ENCODE measurements at regions not wholly inside any gene's neighbourhood (a gene's known extent, or its start where the extent isn't known, plus 50 kb on each side); places are given as distances from the start of the nearest gene placed in this dataset.

- no peak overlapping the region for H3K27ac ChIP-seq
- DNase-seq (no peak), ATAC-seq (no peak)
- no peaks in the 10 kb centered on the region for H3K27me3 ChIP-seq
- H3K9me3 ChIP-seq = no peaks in the 10 kb centered on the region
- no peak for TF ChIP-seq CTCF (IDR thresholded peaks at IDR 0.05)
- H3K4me3 ChIP-seq = no peak overlapping the region
- H3K4me1 ChIP-seq = no peaks in the 10 kb centered on the region
- H3K36me3 ChIP-seq = no peaks in the 10 kb centered on the region
- intact Hi-C loops (cut with DNase I) = no loop called here
Measured at GRCh38 chr3:40766396-40766795, 241.6 kb downstream of the ZNF621 start.

GRCh38 chr3:40768046-40768445 lies 243.3 kb downstream of the ZNF621 start:
- no peak for TF ChIP-seq CTCF (IDR thresholded peaks at IDR 0.05)
- no peak overlapping the region for H3K4me3 ChIP-seq
- no peaks in the 10 kb centered on the region for H3K36me3 ChIP-seq
- intact Hi-C loops (cut with DNase I) = no loop called here
- no peaks in the 10 kb centered on the region for H3K9me3 ChIP-seq
- no peak overlapping the region for H3K27ac ChIP-seq
- no peaks in the 10 kb centered on the region for H3K27me3 ChIP-seq
- no peaks in the 10 kb centered on the region for H3K4me1 ChIP-seq
- ATAC-seq (no peak), DNase-seq (no peak)

GRCh38 chr3:40768536-40768935 lies 243.8 kb downstream of the ZNF621 start:
- Histone ChIP-seq H3K27ac (no peak overlapping the region), H3K9me3 (no peaks in the 10 kb centered on the region), H3K27me3 (no peaks in the 10 kb centered on the region), H3K36me3 (no peaks in the 10 kb centered on the region), H3K4me3 (no peak overlapping the region), H3K4me1 (no peaks in the 10 kb centered on the region)
- DNase-seq (no peak), ATAC-seq (peak; percentile 27)
- TF ChIP-seq CTCF (IDR thresholded peaks at IDR 0.05) = no peak
- intact Hi-C loops (cut with DNase I) = no loop called here

GRCh38 chr3:40770061-40770460 lies 245.3 kb downstream of the ZNF621 start:
- peak; percentile 42 for ATAC-seq
- intact Hi-C loops (cut with DNase I) = no loop called here

GRCh38 chr3:40771112-40771511 lies 246.4 kb downstream of the ZNF621 start:
- no peaks in the 10 kb centered on the region for H3K36me3 ChIP-seq
- DNase-seq (no peak), ATAC-seq (no peak)
- no peak for TF ChIP-seq CTCF (IDR thresholded peaks at IDR 0.05)
- no peaks in the 10 kb centered on the region for H3K4me1 ChIP-seq
- no peak overlapping the region for H3K4me3 ChIP-seq
- H3K27ac ChIP-seq = no peak overlapping the region
- intact Hi-C loops (cut with DNase I) = no loop called here
- H3K27me3 ChIP-seq = no peaks in the 10 kb centered on the region
- H3K9me3 ChIP-seq = no peaks in the 10 kb centered on the region

More at GRCh38 chr3:40770061-40770460, 245.3 kb downstream of the ZNF621 start:
- Histone ChIP-seq H3K4me3 (no peak overlapping the region), H3K27ac (peak overlapping the region in 1 of 2 donors; percentile 53), H3K27me3 (no peaks in the 10 kb centered on the region), H3K9me3 (no peaks in the 10 kb centered on the region), H3K4me1 (no peaks in the 10 kb centered on the region), H3K36me3 (no peaks in the 10 kb centered on the region)
- no peak for TF ChIP-seq CTCF (IDR thresholded peaks at IDR 0.05)
- peak in 1 of 4 donors; percentile 3 for DNase-seq

Data from left lung (tissue), 4 donors.